ENCODE measurements at regions not wholly inside any gene's neighbourhood (a gene's known extent, or its start where the extent isn't known, plus 50 kb on each side); places are given as distances from the start of the nearest gene placed in this dataset.

- DNase-seq (ENCODE audit: extremely low read depth in 1 of 11, low read depth in 9 of 11, low spot score in 4 of 11): peak in 2 of 11 donors; percentile 35 to 36
These were observed 519.3 kb upstream of the ID2 start for GRCh38 chr2:8162552-8162951.

- DNase-seq (ENCODE audit: extremely low read depth in 1 of 11, low read depth in 9 of 11, low spot score in 4 of 11): no peak
These were observed 516.3 kb upstream of the ID2 start for GRCh38 chr2:8165550-8165949.

GRCh38 chr2:8168022-8168717 lies 513.7 kb upstream of the ID2 start:
- no peak for DNase-seq (ENCODE audit: extremely low read depth in 1 of 11, low read depth in 9 of 11, low spot score in 4 of 11)

GRCh38 chr2:8168876-8169424 lies 512.9 kb upstream of the ID2 start:
- DNase-seq (ENCODE audit: extremely low read depth in 1 of 11, low read depth in 9 of 11, low spot score in 4 of 11): no peak

- no peak for DNase-seq (ENCODE audit: extremely low read depth in 1 of 11, low read depth in 9 of 11, low spot score in 4 of 11)
These were observed 512.4 kb upstream of the ID2 start for GRCh38 chr2:8169443-8169842.

- DNase-seq (ENCODE audit: extremely low read depth in 1 of 11, low read depth in 9 of 11, low spot score in 4 of 11): no peak
These were observed 511.1 kb upstream of the ID2 start for GRCh38 chr2:8170552-8171327.

- no peak for DNase-seq (ENCODE audit: extremely low read depth in 1 of 11, low read depth in 9 of 11, low spot score in 4 of 11)
These were observed 510.2 kb upstream of the ID2 start for GRCh38 chr2:8171608-8172007.

- DNase-seq (ENCODE audit: extremely low read depth in 1 of 11, low read depth in 9 of 11, low spot score in 4 of 11): no peak
These were observed 509.2 kb upstream of the ID2 start for GRCh38 chr2:8172661-8173060.

GRCh38 chr2:8174641-8175257 lies 507.1 kb upstream of the ID2 start:
- DNase-seq (ENCODE audit: extremely low read depth in 1 of 11, low read depth in 9 of 11, low spot score in 4 of 11): no peak

GRCh38 chr2:8176887-8177286 lies 505.0 kb upstream of the ID2 start:
- DNase-seq (ENCODE audit: extremely low read depth in 1 of 11, low read depth in 9 of 11, low spot score in 4 of 11): no peak

GRCh38 chr2:8177566-8177965 lies 504.3 kb upstream of the ID2 start:
- DNase-seq (ENCODE audit: extremely low read depth in 1 of 11, low read depth in 9 of 11, low spot score in 4 of 11): no peak

- no peak for DNase-seq (ENCODE audit: extremely low read depth in 1 of 11, low read depth in 9 of 11, low spot score in 4 of 11)
These were observed 502.9 kb upstream of the ID2 start for GRCh38 chr2:8178911-8179310.

- DNase-seq (ENCODE audit: extremely low read depth in 1 of 11, low read depth in 9 of 11, low spot score in 4 of 11): no peak
These were observed 492.5 kb upstream of the ID2 start for GRCh38 chr2:8189316-8189715.

GRCh38 chr2:8190279-8190678 lies 491.6 kb upstream of the ID2 start:
- DNase-seq (ENCODE audit: extremely low read depth in 1 of 11, low read depth in 9 of 11, low spot score in 4 of 11): no peak

- DNase-seq (ENCODE audit: extremely low read depth in 1 of 11, low read depth in 9 of 11, low spot score in 4 of 11): no peak
These were observed 490.4 kb upstream of the ID2 start for GRCh38 chr2:8191427-8191826.

GRCh38 chr2:8193146-8193545 lies 488.7 kb upstream of the ID2 start:
- no peak for DNase-seq (ENCODE audit: extremely low read depth in 1 of 11, low read depth in 9 of 11, low spot score in 4 of 11)

GRCh38 chr2:8193686-8194615 lies 487.9 kb upstream of the ID2 start:
- DNase-seq (ENCODE audit: extremely low read depth in 1 of 11, low read depth in 9 of 11, low spot score in 4 of 11): no peak

GRCh38 chr2:8195784-8196183 lies 486.1 kb upstream of the ID2 start:
- no peak for DNase-seq (ENCODE audit: extremely low read depth in 1 of 11, low read depth in 9 of 11, low spot score in 4 of 11)

- DNase-seq (ENCODE audit: extremely low read depth in 1 of 11, low read depth in 9 of 11, low spot score in 4 of 11): no peak
These were observed 485.5 kb upstream of the ID2 start for GRCh38 chr2:8196316-8196715.

All from renal cortex interstitium (tissue), 11 donors.